ENCODE measurements at regions not wholly inside any gene's neighbourhood (a gene's known extent, or its start where the extent isn't known, plus 50 kb on each side); places are given as distances from the start of the nearest gene placed in this dataset.

DNA sequence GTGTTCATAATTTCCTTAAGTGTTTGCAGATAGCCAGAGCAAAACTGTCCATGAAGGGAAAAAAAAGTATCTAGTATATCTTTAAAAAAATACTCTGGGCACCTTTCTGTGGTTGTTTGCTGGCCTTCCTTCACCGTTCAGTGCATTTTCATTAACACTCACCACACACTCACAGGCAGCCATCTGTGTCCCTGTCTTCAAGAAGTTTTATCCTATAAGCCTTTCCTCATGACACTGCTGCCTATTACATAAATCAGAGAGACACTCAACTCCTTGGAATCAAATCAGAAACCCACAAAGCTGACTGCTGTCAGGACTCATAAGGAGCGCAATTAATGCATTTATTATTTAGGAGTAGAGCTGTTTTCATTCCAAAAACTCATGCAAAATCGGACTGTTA lies 1720.2 kb downstream of the PCDH7 start:
- Histone ChIP-seq H3K27me3 (no peaks in the 10 kb centered on the region), H3K9me3 (replicated peaks in 1 of 3) (no peaks in the 10 kb centered on the region), H3K4me1 (replicated peaks in 1 of 2) (no peaks in the 10 kb centered on the region), H3K36me3 (replicated peaks in 1 of 2) (no peaks in the 10 kb centered on the region), H3K27ac (no peak overlapping the region), H3K4me3 (no peak overlapping the region)
- TF ChIP-seq POLR2A (IDR thresholded peaks at IDR 0.05) (no peak), CTCF (IDR thresholded peaks at IDR 0.05) (no peak)
- intact Hi-C loops (cut with DNase I) = no loop called here
- DNase-seq = no peak
- WGBS, 4 donors = 61 to 67% (median 62%) methylated on average over 3 of the region's 3 CpGs

DNA sequence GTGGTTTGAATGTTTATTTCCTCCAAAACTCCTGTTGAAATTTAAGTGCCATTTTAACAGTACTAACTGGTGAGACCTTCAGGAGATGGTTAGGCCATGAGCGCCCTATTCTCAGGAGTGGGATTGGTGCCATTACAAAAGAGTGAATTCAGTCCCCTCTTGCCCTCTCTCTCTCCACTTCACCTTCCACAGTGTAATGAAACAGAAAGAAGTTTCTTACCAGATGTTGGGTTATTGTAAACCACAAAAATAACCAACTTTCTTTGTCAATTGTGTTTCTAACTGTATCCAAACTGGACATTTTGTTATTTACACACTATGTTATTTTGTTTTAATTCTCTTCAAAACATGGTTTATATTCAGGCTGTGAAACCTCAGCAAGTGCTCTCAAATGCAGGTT lies 1734.3 kb downstream of the PCDH7 start:
- no peak overlapping the region for H3K27ac ChIP-seq
- no peaks in the 10 kb centered on the region for H3K4me1 ChIP-seq (replicated peaks in 1 of 2)
- no peaks in the 10 kb centered on the region for H3K27me3 ChIP-seq
- intact Hi-C loops (cut with DNase I) = no loop called here
- no peak for DNase-seq
- 82 to 94% (median 91%) methylated on average over 1 of the region's 1 CpG for WGBS, 4 donors
- H3K4me3 ChIP-seq = no peak overlapping the region
- H3K36me3 ChIP-seq (replicated peaks in 1 of 2) = no peaks in the 10 kb centered on the region
- H3K9me3 ChIP-seq (replicated peaks in 1 of 3) = no peaks in the 10 kb centered on the region
- TF ChIP-seq CTCF (IDR thresholded peaks at IDR 0.05) = no peak
- no peak for TF ChIP-seq POLR2A (IDR thresholded peaks at IDR 0.05)

DNA sequence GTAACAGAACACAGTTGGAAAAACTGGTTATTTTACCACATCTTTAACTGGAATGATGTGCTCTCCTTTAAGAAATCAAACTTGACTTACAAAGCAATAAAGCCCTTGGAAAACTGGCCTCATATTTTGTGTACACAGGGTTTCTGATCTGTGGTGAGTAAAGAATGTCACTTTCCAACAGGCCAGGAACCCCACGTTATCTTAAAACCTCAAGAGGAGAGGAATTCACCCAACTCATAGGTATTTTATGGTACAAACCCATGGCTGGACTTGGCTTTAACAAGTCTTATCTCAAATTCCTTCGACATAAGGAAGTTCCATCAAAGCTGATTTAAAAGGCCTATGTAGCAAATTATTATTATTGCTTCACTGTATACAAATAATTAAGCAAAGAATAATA lies 1735.1 kb downstream of the PCDH7 start:
- DNase-seq = no peak
- H3K27ac ChIP-seq = no peak overlapping the region
- no peak for TF ChIP-seq POLR2A (IDR thresholded peaks at IDR 0.05)
- H3K4me1 ChIP-seq (replicated peaks in 1 of 2) = no peaks in the 10 kb centered on the region
- no peaks in the 10 kb centered on the region for H3K9me3 ChIP-seq (replicated peaks in 1 of 3)
- 69 to 78% (median 71%) methylated on average over 2 of the region's 2 CpGs for WGBS, 4 donors
- H3K27me3 ChIP-seq = no peaks in the 10 kb centered on the region
- no peaks in the 10 kb centered on the region for H3K36me3 ChIP-seq (replicated peaks in 1 of 2)
- H3K4me3 ChIP-seq = no peak overlapping the region
- intact Hi-C loops (cut with DNase I) = no loop called here

DNA sequence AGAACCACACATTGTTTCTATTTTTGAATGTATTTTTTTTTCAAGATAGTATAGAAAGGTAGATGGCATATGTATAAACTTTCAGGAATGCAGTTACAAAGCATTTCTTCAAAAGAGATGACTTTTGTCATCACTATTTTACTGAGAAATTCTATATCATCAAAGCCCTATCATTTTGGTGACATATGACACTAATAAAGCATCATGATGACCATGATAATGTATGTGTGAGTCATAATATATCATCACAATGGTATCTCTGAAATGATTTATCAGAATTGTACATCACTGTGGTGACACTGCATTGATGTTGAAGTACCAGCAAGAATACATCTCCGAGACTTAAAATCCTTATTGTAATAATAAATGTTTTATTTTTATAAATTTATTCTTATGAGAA lies 1740.8 kb downstream of the PCDH7 start:
- 61 to 67% (median 65%) methylated on average over 1 of the region's 1 CpG for WGBS, 4 donors
- Histone ChIP-seq H3K36me3 (replicated peaks in 1 of 2) (no peaks in the 10 kb centered on the region), H3K4me1 (replicated peaks in 1 of 2) (no peaks in the 10 kb centered on the region), H3K9me3 (replicated peaks in 1 of 3) (no peaks in the 10 kb centered on the region), H3K4me3 (no peak overlapping the region), H3K27me3 (no peaks in the 10 kb centered on the region), H3K27ac (no peak overlapping the region)
- no peak for DNase-seq
- TF ChIP-seq CTCF (IDR thresholded peaks at IDR 0.05) (no peak), POLR2A (IDR thresholded peaks at IDR 0.05) (no peak)
- intact Hi-C loops (cut with DNase I) = no loop called here

DNA sequence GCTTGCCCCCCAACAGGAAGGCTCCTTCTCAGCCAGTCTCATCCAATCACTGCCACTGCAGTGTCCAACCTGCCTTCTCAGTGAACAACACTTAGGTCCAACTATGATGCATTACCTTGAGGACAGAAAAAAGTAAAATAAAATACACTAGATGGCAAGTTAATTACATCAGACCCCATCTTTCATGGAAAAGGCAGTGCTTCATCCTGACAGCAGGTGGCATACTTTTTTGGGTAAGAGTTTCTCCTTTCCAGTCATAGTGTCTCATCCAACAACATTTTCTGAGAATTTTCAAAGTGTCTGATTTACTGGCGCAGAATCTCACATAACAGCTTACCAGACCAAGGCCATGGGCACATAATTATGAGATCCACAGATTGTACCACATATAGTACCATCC lies 1742.8 kb downstream of the PCDH7 start:
- intact Hi-C loops (cut with DNase I) = no loop called here

More for the DNA sequence above, 1742.8 kb downstream of the PCDH7 start:
- no peaks in the 10 kb centered on the region for H3K4me1 ChIP-seq (replicated peaks in 1 of 2)
- no peak for DNase-seq
- H3K9me3 ChIP-seq (replicated peaks in 1 of 3) = no peaks in the 10 kb centered on the region
- H3K27ac ChIP-seq = no peak overlapping the region
- H3K36me3 ChIP-seq (replicated peaks in 1 of 2) = no peaks in the 10 kb centered on the region
- no peaks in the 10 kb centered on the region for H3K27me3 ChIP-seq
- WGBS, 4 donors = 61 to 82% (median 72%) methylated on average over 1 of the region's 1 CpG
- H3K4me3 ChIP-seq = no peak overlapping the region
- TF ChIP-seq CTCF (IDR thresholded peaks at IDR 0.05) = peak in 4 of 6 experiments; percentile 18 to 42 (median 40)
- no peak for TF ChIP-seq POLR2A (IDR thresholded peaks at IDR 0.05)

Measured in adrenal gland (tissue), 9 donors.